ENCODE measurements at regions not wholly inside any gene's neighbourhood (a gene's known extent, or its start where the extent isn't known, plus 50 kb on each side); places are given as distances from the start of the nearest gene placed in this dataset.

DNA sequence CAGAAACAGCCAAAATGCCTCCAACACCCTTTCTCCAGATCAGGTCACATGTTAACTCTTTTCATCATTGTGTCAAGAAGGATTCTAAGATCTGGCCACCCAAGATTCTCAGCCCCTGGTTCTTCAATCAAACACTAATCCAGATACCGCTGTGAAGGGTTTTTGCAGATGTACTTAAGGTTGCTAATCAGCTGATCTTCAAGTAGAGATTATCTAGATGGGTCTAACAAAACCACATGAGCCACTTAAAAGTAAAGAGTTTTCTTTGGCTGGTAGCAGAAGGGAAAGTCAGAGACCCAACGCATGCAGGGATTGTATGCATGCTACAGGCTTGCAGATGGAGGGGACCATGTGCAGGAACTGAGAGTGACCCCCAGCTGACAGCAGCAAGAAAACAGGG, 267.9 kb downstream of the CDK5RAP2 start:
- TF ChIP-seq, protein P1, sequence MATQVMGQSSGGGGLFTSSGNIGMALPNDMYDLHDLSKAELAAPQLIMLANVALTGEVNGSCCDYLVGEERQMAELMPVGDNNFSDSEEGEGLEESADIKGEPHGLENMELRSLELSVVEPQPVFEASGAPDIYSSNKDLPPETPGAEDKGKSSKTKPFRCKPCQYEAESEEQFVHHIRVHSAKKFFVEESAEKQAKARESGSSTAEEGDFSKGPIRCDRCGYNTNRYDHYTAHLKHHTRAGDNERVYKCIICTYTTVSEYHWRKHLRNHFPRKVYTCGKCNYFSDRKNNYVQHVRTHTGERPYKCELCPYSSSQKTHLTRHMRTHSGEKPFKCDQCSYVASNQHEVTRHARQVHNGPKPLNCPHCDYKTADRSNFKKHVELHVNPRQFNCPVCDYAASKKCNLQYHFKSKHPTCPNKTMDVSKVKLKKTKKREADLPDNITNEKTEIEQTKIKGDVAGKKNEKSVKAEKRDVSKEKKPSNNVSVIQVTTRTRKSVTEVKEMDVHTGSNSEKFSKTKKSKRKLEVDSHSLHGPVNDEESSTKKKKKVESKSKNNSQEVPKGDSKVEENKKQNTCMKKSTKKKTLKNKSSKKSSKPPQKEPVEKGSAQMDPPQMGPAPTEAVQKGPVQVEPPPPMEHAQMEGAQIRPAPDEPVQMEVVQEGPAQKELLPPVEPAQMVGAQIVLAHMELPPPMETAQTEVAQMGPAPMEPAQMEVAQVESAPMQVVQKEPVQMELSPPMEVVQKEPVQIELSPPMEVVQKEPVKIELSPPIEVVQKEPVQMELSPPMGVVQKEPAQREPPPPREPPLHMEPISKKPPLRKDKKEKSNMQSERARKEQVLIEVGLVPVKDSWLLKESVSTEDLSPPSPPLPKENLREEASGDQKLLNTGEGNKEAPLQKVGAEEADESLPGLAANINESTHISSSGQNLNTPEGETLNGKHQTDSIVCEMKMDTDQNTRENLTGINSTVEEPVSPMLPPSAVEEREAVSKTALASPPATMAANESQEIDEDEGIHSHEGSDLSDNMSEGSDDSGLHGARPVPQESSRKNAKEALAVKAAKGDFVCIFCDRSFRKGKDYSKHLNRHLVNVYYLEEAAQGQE (IDR thresholded peaks at IDR 0.05), result no peak
- TF ChIP-seq CTCF (IDR thresholded peaks at IDR 0.05; ENCODE audit: low read depth, low read length, missing input control), result no peak

Measured in liver (tissue), 2 donors.